Trophoblast cell (in vitro differentiated cells and primary cell): ENCODE measurements at regions not wholly inside any gene's neighbourhood (a gene's known extent, or its start where the extent isn't known, plus 50 kb on each side); places are given as distances from the start of the nearest gene placed in this dataset.

ENCODE experiments used
- DNase-seq, 2 donors: peaks; one replicate each; pipeline ENCODE4 v3.0.0-alpha.2; 2016
- H2AFZ ChIP-seq: 2 replicates; pipeline ENCODE4 v1.6.1; 2013; ENCODE audit warnings: low read length, moderate library complexity, mild to moderate bottlenecking; ENCODE audit not compliant: insufficient read depth, poor library complexity
- H2AK5ac ChIP-seq: 2 replicates; pipeline ENCODE4 v1.6.1; 2013; ENCODE audit warnings: mild to moderate bottlenecking, low read length
- H2BK120ac ChIP-seq: 2 replicates; pipeline ENCODE4 v1.6.1; 2013; ENCODE audit warnings: low read length, mild to moderate bottlenecking, moderate library complexity; ENCODE audit not compliant: insufficient read depth, poor library complexity
- H2BK12ac ChIP-seq: 2 replicates; pipeline ENCODE4 v1.6.1; 2013; ENCODE audit warnings: mild to moderate bottlenecking, low read length, moderate library complexity
- H2BK5ac ChIP-seq: 2 replicates; pipeline ENCODE4 v1.6.1; 2013; ENCODE audit warnings: low read length, low read depth, moderate library complexity, mild to moderate bottlenecking; ENCODE audit not compliant: poor library complexity
- H3K14ac ChIP-seq: 2 replicates; pipeline ENCODE4 v1.6.1; 2013; ENCODE audit warnings: mild to moderate bottlenecking, low read length
- H3K18ac ChIP-seq: 2 replicates; pipeline ENCODE4 v1.6.1; 2013; ENCODE audit warnings: mild to moderate bottlenecking, low read length
- H3K23ac ChIP-seq: 2 replicates; pipeline ENCODE4 v1.6.1; 2013; ENCODE audit warnings: low read length
- H3K27ac ChIP-seq: 2 replicates; pipeline ENCODE4 v1.5.1; 2013; ENCODE audit warnings: low read depth, mild to moderate bottlenecking, inconsistent platforms, low read length, moderate library complexity
- H3K27me3 ChIP-seq: 2 replicates; pipeline ENCODE4 v1.6.1; 2013; ENCODE audit warnings: inconsistent platforms, mild to moderate bottlenecking, low read length, moderate library complexity; ENCODE audit not compliant: insufficient read depth
- H3K36me3 ChIP-seq, 2 experiments: 1 replicate in 1 of 2; 2 replicates in 1 of 2; pipeline ENCODE4 v1.6.1; 2013; ENCODE audit warnings: low read length in 2 of 2, mild to moderate bottlenecking in 2 of 2, moderate library complexity in 1 of 2; ENCODE audit not compliant: insufficient read depth in 2 of 2, control insufficient read depth in 1 of 2
- H3K4ac ChIP-seq: 2 replicates; pipeline ENCODE4 v1.6.1; 2013; ENCODE audit warnings: low read depth, mild to moderate bottlenecking, low read length, moderate library complexity
- H3K4me1 ChIP-seq, 2 experiments: 1 replicate in 1 of 2; 2 replicates in 1 of 2; pipeline ENCODE4 v1.6.1; 2013; ENCODE audit warnings: low read length in 2 of 2, mild to moderate bottlenecking in 2 of 2, moderate library complexity in 1 of 2; ENCODE audit not compliant: insufficient read depth in 2 of 2, control insufficient read depth in 1 of 2
- H3K4me2 ChIP-seq: 2 replicates; pipeline ENCODE4 v1.6.1; 2013; ENCODE audit warnings: inconsistent platforms, mild to moderate bottlenecking, low read length, moderate library complexity
- H3K4me3 ChIP-seq: 2 replicates; pipeline ENCODE4 v1.5.1; 2013; ENCODE audit warnings: mild to moderate bottlenecking, low read depth, low read length, inconsistent platforms
- H3K79me1 ChIP-seq: one replicate; pipeline ENCODE4 v1.6.1; 2013; ENCODE audit warnings: low read length
- H3K79me2 ChIP-seq: 2 replicates; pipeline ENCODE4 v1.6.1; 2013; ENCODE audit warnings: low read length, mild to moderate bottlenecking; ENCODE audit not compliant: control insufficient read depth, insufficient read depth, poor library complexity
- H3K9ac ChIP-seq: 2 replicates; pipeline ENCODE4 v1.6.1; 2013; ENCODE audit warnings: mild to moderate bottlenecking, low read length
- H3K9me3 ChIP-seq: 2 replicates; pipeline ENCODE4 v1.6.1; 2013; ENCODE audit warnings: low read depth, mild to moderate bottlenecking, control low read depth, inconsistent platforms, low read length; ENCODE audit not compliant: insufficient read depth
- H4K12ac ChIP-seq: 2 replicates; pipeline ENCODE4 v1.6.1; 2013; ENCODE audit warnings: low read depth, mild to moderate bottlenecking, low read length, moderate library complexity
- H4K8ac ChIP-seq: 2 replicates; pipeline ENCODE4 v1.6.1; 2013; ENCODE audit warnings: low read depth, mild to moderate bottlenecking, low read length, moderate library complexity
- H4K91ac ChIP-seq: one replicate; pipeline ENCODE4 v1.6.1; 2013; ENCODE audit warnings: low read depth, mild to moderate bottlenecking, low read length, moderate library complexity
- WGBS: extraction: QIAGEN DNeasy Blood & Tissue Kit; methylation state at CpG from one replicate; pipeline ENCODE4 v1.1.7; 2013; ENCODE audit warnings: missing lambda C conversion rate; ENCODE audit not compliant: insufficient read length, insufficient coverage; ENCODE audit errors: extremely low coverage; 5-methylcytosine and 5-hydroxymethylcytosine counted together

DNA sequence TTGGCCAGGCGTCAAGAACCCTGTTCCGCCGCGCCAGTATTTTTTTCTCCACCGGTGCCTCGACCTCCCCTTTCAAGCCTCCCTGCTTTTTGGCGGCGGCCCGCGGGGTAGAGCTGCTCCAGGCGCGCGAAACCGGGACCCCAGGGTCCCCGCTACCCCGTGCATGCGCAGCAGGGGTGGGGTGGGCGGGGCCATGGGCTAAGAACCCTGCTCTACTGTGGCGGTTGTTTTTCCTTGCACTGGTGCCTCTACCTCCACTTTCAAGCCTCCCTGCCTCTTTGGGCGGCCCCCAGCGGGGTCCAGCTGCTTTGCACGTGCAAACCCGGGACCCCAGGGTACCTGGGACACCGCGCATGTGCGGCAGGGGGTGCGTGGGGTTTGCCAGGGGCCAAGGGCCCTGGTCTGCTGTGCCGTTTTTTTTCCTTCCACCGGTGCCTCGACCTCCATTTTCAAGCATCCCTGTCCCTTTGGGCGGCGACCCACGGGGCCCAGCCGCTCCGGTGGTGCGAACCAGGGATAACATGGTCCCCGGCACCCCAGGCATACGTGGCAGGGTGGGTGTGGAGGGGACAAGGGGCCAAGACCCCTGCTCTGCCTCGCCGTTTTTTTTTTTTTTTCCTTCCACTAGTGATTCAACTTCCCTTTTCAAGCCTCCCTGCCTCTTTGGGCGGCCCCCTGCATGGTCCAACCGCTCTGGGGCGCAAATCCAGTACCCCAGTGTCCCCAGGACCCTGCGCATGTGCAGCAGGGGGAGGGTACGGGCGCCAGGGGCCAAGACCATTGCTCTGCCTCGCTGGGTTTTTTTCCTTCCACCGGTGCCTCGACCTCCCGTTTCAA lies 326.8 kb downstream of the ALG10 start:
- H2AFZ ChIP-seq = no peak overlapping the region
- no peak overlapping the region for H3K4me2 ChIP-seq
- H3K18ac ChIP-seq = no peak overlapping the region
- H3K27ac ChIP-seq = no peak overlapping the region
- H3K4ac ChIP-seq = no peak overlapping the region
- no peaks in the 10 kb centered on the region for H3K79me2 ChIP-seq
- no peak overlapping the region for H3K4me3 ChIP-seq
- H3K9ac ChIP-seq = no peak overlapping the region
- H4K8ac ChIP-seq = no peak overlapping the region
- H4K91ac ChIP-seq = no peak overlapping the region
- H3K36me3 ChIP-seq = no peaks in the 10 kb centered on the region
- no peaks in the 10 kb centered on the region for H3K79me1 ChIP-seq
- H2BK12ac ChIP-seq = no peak overlapping the region
- H3K9me3 ChIP-seq = peaks cover 96% of the 10 kb centered on the region
- no peak overlapping the region for H2AK5ac ChIP-seq
- H2BK120ac ChIP-seq = no peak overlapping the region
- no peaks in the 10 kb centered on the region for H3K4me1 ChIP-seq
- no peak overlapping the region for H3K14ac ChIP-seq
- H4K12ac ChIP-seq = no peak overlapping the region
- H3K23ac ChIP-seq = no peak overlapping the region
- DNase-seq = no peak
- H3K27me3 ChIP-seq = peaks cover 2% of the 10 kb centered on the region
- H2BK5ac ChIP-seq = no peak overlapping the region
- WGBS = no CpG with 5 or more reads among the region's 50 CpGs

GRCh38 chr12:34349673-34349961 lies 327.3 kb downstream of the ALG10 start:
- Histone ChIP-seq H2AK5ac (no peak overlapping the region), H3K27ac (no peak overlapping the region), H3K79me1 (no peaks in the 10 kb centered on the region), H4K91ac (no peak overlapping the region), H4K8ac (no peak overlapping the region), H2BK120ac (no peak overlapping the region), H3K9me3 (peaks cover 97% of the 10 kb centered on the region), H3K23ac (no peak overlapping the region), H2AFZ (no peak overlapping the region), H2BK12ac (no peak overlapping the region), H3K4me3 (no peak overlapping the region), H3K4me2 (no peak overlapping the region), H3K4ac (no peak overlapping the region), H3K18ac (no peak overlapping the region), H3K14ac (no peak overlapping the region), H3K4me1 (no peaks in the 10 kb centered on the region), H3K36me3 (no peaks in the 10 kb centered on the region), H3K27me3 (peaks cover 2% of the 10 kb centered on the region), H3K9ac (no peak overlapping the region), H4K12ac (no peak overlapping the region), H3K79me2 (no peaks in the 10 kb centered on the region), H2BK5ac (no peak overlapping the region)
- no peak for DNase-seq
- no CpG with 5 or more reads among the region's 16 CpGs for WGBS

DNA sequence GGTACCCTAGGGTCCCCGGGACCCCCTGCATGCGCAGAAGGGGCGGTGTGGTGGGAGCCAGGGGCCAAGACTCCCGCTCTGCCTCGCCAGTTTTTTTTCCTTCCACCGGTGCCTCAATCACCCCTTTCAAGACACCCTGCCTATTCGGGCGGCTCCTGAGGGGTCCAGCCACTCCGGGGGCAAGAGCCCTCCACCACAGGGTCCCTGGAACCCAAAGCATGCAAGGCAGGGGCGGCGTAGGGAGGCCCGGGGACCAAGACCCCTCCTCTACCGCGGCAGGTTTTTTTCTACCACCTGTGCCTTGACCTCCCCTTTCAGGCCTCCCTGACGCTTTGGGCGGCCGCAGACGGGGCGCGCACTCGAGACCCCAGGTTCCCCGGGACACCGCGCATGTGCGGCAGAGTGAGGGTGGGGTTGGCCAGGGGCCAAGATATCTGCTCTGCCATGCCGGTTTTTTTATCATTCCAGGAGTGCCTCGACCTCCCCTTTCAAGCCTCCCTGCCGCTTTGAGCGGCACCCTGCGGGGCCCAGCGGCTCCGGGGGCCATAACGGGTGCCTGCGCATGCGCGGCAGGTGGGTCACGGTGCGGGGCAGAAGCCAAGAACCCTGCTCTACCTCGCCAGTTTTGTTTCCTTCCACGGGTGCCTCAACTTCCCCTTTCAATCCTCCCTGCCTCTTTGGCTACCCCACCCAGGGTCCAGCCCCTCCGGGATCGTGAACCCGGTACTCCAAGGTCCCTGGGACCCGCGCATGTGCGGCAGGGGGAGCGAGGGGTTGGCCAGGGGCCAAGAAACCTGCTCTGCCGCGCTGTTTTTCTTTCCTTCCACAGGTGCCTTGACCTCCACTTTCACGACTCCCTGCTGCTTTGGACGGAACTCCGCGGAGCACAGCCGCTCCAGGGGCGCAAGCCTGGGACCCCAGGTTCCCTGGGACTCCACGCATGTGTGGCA lies 328.1 kb downstream of the ALG10 start:
- Histone ChIP-seq H3K9me3 (peaks cover 97% of the 10 kb centered on the region), H3K27ac (no peak overlapping the region), H2AFZ (no peak overlapping the region), H3K79me1 (no peaks in the 10 kb centered on the region), H3K27me3 (peaks cover 2% of the 10 kb centered on the region), H2AK5ac (no peak overlapping the region), H2BK12ac (no peak overlapping the region), H2BK120ac (no peak overlapping the region), H4K91ac (no peak overlapping the region), H3K36me3 (no peaks in the 10 kb centered on the region), H3K4me3 (no peak overlapping the region), H3K4me1 (no peaks in the 10 kb centered on the region), H3K14ac (no peak overlapping the region), H3K23ac (no peak overlapping the region), H3K4ac (no peak overlapping the region), H4K12ac (no peak overlapping the region), H2BK5ac (no peak overlapping the region), H3K79me2 (no peaks in the 10 kb centered on the region), H3K18ac (no peak overlapping the region), H3K9ac (no peak overlapping the region), H3K4me2 (no peak overlapping the region), H4K8ac (no peak overlapping the region)
- no peak for DNase-seq
- WGBS = no CpG with 5 or more reads among the region's 56 CpGs

- Histone ChIP-seq H3K23ac (no peak overlapping the region), H4K12ac (no peak overlapping the region), H2BK12ac (no peak overlapping the region), H2AFZ (no peak overlapping the region), H3K9me3 (peaks cover 97% of the 10 kb centered on the region), H3K18ac (no peak overlapping the region), H4K8ac (no peak overlapping the region), H3K4me1 (no peaks in the 10 kb centered on the region), H2BK5ac (no peak overlapping the region), H3K4me3 (no peak overlapping the region), H2BK120ac (no peak overlapping the region), H3K9ac (no peak overlapping the region), H3K27ac (no peak overlapping the region), H4K91ac (no peak overlapping the region), H2AK5ac (no peak overlapping the region), H3K27me3 (peaks cover 2% of the 10 kb centered on the region), H3K79me2 (no peaks in the 10 kb centered on the region), H3K36me3 (no peaks in the 10 kb centered on the region), H3K79me1 (no peaks in the 10 kb centered on the region), H3K4me2 (no peak overlapping the region), H3K14ac (no peak overlapping the region), H3K4ac (no peak overlapping the region)
- no CpG with 5 or more reads among the region's 23 CpGs for WGBS
- no peak for DNase-seq
These were observed 329.8 kb downstream of the ALG10 start for GRCh38 chr12:34352098-34352497.
